ENCODE measurements at regions not wholly inside any gene's neighbourhood (a gene's known extent, or its start where the extent isn't known, plus 50 kb on each side); places are given as distances from the start of the nearest gene placed in this dataset.

DNA sequence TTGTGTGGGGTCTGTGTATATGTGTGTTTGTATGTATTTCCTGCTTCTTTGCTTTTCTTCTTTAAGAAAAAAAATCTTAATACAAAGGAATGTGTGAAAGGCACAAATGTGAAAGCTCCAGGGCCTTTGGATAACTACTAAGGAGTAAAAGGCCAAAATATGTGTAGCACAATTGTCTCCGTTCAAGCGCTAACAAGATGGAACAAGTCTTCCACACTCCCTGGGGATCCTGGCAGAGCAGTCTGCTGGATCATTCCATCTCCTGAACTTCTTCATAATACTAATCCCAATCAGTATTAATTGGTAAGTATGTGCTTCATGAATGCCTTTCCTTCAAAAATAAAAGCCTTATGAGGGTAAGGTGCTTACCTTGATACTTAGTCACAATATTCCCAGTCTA lies 462.5 kb upstream of the TBX3 start:
- no peak for TF ChIP-seq CTCF (IDR thresholded peaks at IDR 0.05; ENCODE audit: low read depth, low read length)
- no peak overlapping the region for H3K4me3 ChIP-seq (replicated peaks in 1 of 2; ENCODE audit: low read depth in 2 of 2, low read length in 2 of 2)
- DNase-seq (ENCODE audit: low read depth in 2 of 2) = no peak

- no peak for DNase-seq (ENCODE audit: low read depth in 2 of 2)
- TF ChIP-seq CTCF (IDR thresholded peaks at IDR 0.05; ENCODE audit: low read depth, low read length) = no peak
- H3K4me3 ChIP-seq (replicated peaks in 1 of 2; ENCODE audit: low read depth in 2 of 2, low read length in 2 of 2) = no peak overlapping the region
Measured at GRCh38 chr12:115144425-115144824, 460.4 kb upstream of the TBX3 start.

DNA sequence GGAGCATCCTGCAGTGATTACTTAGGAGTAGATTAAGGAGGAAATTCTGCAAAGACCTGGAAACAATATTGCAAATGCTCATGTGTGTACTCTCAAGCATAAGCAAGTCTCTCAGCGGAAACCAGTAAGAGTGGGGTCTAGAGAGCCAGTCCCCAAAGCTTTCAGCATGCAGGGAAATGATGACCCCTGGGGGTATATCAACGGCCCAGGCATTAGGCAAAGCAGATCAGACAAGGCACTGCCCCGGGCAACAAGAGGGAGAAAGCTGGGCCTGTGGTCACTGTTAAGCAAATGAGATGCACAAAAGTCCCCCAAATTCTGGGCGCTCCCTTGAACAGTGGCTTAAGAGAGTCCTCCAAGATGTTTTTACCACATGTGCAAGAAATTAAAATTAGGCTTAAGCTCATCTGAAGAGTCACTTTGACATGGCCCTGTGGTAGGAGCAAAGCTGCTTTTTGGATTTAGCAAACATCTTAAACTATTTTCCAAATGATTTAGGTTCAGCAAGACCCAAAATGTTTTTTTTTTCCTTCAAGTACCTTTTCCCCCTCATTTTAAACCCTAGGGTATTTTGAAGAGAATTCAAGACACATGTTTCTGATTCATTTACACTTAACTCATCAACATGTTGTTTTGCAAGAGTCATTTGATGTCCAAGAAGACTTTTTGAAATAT lies 457.1 kb upstream of the TBX3 start:
- DNase-seq (ENCODE audit: low read depth in 2 of 2) = no peak
- no peak overlapping the region for H3K4me3 ChIP-seq (replicated peaks in 1 of 2; ENCODE audit: low read depth in 2 of 2, low read length in 2 of 2)
- TF ChIP-seq CTCF (IDR thresholded peaks at IDR 0.05; ENCODE audit: low read depth, low read length) = no peak

DNA sequence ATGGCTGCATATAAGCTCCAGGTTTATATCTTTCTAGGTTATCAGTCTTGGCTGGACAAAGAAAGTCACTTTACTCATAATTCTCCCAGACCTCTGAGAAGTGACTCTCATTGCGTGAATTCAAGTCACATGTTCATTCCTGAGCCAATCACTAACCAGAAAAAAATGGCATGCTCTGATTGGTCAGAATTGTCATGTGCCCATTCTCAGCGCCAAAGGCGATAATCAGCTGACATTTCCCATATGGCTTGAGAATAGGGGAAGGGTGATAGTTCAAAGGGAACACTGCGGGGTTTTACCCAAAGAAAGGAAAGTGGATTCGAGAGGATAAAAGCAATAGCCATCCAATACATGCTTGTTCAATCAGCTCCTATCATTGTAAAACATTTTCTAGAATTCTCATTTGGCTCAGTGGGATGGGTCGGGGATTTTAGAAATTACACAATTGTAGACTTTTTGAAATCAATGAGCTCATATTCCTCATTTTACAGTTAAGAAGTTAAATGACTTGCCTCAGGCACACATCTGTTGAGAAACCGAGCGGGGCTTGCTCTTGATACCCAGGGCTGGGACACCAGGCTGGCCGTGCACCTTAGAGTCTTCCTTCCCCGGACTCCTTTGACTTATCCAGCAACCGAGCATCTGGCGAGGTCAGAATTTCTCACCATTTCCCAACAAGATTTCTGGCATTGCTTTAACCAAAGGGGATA lies 454.0 kb upstream of the TBX3 start:
- no peak overlapping the region for H3K4me3 ChIP-seq (replicated peaks in 1 of 2; ENCODE audit: low read depth in 2 of 2, low read length in 2 of 2)
- no peak for DNase-seq (ENCODE audit: low read depth in 2 of 2)
- TF ChIP-seq CTCF (IDR thresholded peaks at IDR 0.05; ENCODE audit: low read depth, low read length) = no peak

GRCh38 chr12:115135800-115136211 lies 451.8 kb upstream of the TBX3 start:
- no peak overlapping the region for H3K4me3 ChIP-seq (replicated peaks in 1 of 2; ENCODE audit: low read depth in 2 of 2, low read length in 2 of 2)
- DNase-seq (ENCODE audit: low read depth in 2 of 2) = peak; percentile 59 to 84
- no peak for TF ChIP-seq CTCF (IDR thresholded peaks at IDR 0.05; ENCODE audit: low read depth, low read length)

GRCh38 chr12:115134298-115134697 lies 450.3 kb upstream of the TBX3 start:
- TF ChIP-seq CTCF (IDR thresholded peaks at IDR 0.05; ENCODE audit: low read depth, low read length) = no peak
- DNase-seq (ENCODE audit: low read depth in 2 of 2) = no peak

More at GRCh38 chr12:115134298-115134697, 450.3 kb upstream of the TBX3 start:
- no peak overlapping the region for H3K4me3 ChIP-seq (replicated peaks in 1 of 2; ENCODE audit: low read depth in 2 of 2, low read length in 2 of 2)
